NCI-H460 (cell line): ENCODE measurements at regions not wholly inside any gene's neighbourhood (a gene's known extent, or its start where the extent isn't known, plus 50 kb on each side); places are given as distances from the start of the nearest gene placed in this dataset.
"Not testable (repeated sequence)": the region's sequence is repeated elsewhere in the genome, so short reads cannot be mapped to it uniquely, and the experiment has no call there.

Experiments used
- DNase-seq: peaks from one replicate; pipeline ENCODE4 v3.0.0-alpha.2; 2016; ENCODE audit warnings: low read depth; ENCODE audit errors: extremely low read depth

- DNase-seq, result not testable (repeated sequence)
Observed at GRCh38 chr6:26795474-26796307, 136.1 kb upstream of the ZNF322 start.

DNA sequence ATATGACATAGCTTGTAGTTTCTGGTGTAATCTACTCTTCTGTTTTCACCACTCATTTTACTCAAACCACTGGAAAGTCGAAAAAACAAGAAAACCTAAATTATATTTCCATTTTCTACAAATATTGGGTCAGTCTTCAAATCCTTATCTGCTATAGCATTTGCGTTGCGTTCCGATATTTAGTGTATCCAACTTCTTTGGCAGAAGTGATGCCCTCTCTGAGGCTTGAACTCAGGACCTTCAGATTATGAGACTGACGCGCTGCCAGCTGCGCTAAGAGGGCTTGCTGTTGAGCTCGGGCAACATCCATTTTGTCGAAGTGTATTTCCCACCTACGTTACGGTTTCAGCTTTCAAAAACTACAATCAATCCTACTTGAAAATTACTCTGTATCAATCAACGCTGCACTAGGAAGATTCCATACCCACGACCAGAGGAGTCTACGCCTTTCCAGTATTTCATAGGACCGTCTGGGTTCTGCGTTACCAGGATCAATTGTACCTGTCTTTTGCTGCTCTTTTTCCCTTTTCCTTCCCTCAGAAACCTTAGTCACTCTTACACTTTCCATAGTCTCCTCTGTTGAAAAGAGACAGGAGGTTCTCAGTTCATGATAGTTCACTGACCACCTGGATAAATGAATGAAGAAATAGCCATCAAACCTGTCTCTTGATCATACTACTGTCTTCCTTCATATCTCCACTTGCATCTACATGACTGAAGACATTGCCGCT lies 140.5 kb upstream of the ZNF322 start:
- DNase-seq, result not testable (repeated sequence)

GRCh38 chr6:26803762-26804161 lies 144.2 kb upstream of the ZNF322 start:
- DNase-seq, result not testable (repeated sequence)

- not testable (repeated sequence) for DNase-seq
Observed at GRCh38 chr6:26811486-26812116, 152.1 kb upstream of the ZNF322 start.

DNA sequence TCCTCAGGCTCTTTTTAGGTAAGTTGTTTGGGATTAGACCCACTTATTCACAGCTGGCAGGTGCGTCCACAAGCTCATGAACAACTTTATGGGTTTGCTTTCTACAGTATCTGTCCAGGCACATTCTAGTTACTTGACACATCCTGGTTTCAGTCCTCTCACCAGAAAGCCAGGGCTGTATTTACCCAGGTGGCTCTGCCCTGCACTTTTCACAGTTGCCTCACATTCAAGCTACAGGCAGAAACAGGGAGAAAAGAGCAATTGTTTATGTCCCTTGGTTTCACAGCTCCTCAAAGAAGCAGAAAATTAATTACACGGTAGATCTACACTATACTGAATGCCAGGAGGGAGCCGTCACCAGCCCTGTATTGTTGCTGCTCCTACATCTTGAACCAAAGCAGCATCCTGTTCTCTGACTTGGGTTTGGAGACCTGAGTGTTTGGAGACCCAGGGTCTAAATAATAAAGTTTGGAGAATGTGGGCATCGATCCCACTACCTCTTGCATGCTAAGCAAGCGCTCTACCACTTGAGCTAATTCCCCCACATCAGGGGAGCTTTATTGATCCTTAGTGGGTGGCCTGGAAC lies 159.2 kb upstream of the ZNF322 start:
- not testable (repeated sequence) for DNase-seq

GRCh38 chr6:26827965-26828364 lies 168.4 kb upstream of the ZNF322 start:
- not testable (repeated sequence) for DNase-seq

- not testable (repeated sequence) for DNase-seq
Observed at GRCh38 chr6:26829480-26829879, 169.9 kb upstream of the ZNF322 start.

- DNase-seq, result not testable (repeated sequence)
Observed at GRCh38 chr6:26830992-26831391, 171.4 kb upstream of the ZNF322 start.

- not testable (repeated sequence) for DNase-seq
Observed at GRCh38 chr6:26835707-26836106, 176.2 kb upstream of the ZNF322 start.

DNA sequence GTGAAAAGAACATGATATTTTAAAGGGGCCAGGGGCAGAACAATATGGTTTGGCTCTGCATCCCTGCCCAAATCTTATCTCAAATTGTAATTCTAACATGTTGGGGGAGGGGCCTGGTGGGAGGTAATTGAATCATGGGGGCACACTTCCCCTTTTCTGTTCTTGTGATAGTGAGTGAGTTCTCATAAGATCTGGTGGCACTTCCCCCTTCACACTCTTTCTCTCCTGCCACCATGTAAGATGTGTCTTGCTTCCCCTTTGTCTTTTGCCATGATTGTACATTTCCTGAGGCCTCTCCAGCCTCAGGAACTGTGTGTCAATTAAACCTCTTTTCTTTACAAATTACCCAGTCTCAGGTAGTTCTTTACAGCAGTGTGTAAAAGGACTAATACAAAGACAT lies 177.1 kb upstream of the ZNF322 start:
- DNase-seq, result not testable (repeated sequence)

- not testable (repeated sequence) for DNase-seq
Observed at GRCh38 chr6:26844823-26845222, 185.3 kb upstream of the ZNF322 start.

GRCh38 chr6:26857289-26857688 lies 197.7 kb upstream of the ZNF322 start:
- DNase-seq, result not testable (repeated sequence)

DNA sequence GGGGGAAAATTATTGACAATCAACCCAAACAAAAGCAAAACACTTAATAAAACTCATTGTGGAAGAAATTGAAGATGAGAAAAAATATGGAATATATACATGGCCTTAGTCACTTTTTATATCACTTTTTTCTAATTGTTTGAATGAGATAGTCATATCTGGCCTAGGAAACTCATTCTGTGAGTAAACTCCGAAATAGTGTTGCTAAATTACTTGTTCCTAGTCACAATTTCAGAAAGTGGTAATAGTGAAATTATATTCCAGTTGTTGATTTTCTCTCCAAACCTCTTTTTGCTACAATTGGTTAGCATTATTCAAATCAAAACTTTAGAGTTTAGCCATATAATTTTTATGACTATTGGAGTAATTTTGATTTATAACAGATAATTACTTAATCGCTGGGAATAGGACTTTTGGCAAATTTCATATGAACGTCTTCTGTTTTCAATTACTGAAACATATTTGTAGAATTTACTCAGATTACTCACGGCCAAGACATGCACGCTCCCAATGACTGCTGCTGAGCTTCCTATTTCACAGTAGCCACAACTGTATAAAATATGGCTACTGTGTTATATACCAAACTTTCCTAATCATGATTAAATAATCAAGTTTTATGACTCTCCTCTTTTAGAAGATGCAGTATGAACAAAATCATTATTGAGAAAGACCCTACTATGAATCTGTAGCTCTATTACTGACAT lies 199.7 kb upstream of the ZNF322 start:
- not testable (repeated sequence) for DNase-seq

GRCh38 chr6:26859771-26860163 lies 200.2 kb upstream of the ZNF322 start:
- DNase-seq, result not testable (repeated sequence)

GRCh38 chr6:26861913-26862312 lies 202.4 kb upstream of the ZNF322 start:
- not testable (repeated sequence) for DNase-seq

- DNase-seq, result not testable (repeated sequence)
Observed at GRCh38 chr6:26863641-26864040, 204.1 kb upstream of the ZNF322 start.

DNA sequence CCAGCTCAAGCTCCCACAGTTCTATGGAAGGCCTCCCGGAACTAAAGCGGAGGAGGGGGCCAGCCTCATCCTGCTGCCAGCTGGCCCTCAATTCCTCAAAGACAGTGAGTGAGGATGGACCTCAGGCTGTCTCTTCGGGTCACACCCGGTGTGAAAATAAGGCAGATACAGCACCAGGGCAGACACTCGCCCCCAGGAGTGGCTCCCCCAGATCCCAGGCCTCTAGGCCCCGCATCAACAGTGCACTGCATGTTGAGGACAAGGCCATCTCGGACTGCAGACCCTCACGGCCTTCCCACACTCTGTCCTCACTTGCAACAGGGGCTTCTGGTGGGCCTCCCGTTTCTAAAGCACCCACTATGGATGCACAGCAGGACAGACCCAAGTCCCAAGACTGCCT lies 239.2 kb upstream of the ZNF322 start:
- not testable (repeated sequence) for DNase-seq

GRCh38 chr6:26924206-26924605 lies 264.7 kb upstream of the ZNF322 start:
- not testable (repeated sequence) for DNase-seq

DNA sequence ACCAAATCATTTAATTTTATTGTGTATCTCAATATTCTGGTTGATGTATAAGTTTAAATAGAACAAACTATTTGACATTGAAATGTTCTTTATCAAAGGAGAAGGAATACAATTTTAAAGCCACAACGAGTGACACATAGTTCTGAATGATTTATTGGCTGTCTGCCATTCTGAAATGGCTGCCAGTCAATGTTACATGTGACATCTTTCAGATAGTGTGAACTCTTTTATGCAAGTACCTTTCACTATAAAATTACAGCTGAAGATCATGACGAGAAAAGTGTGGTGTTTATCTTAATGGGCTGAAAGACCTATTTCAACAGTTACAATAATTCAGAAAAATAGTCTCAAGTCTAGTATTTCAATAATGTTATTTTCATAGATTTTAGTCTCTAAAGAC lies 268.6 kb upstream of the ZNF322 start:
- not testable (repeated sequence) for DNase-seq

GRCh38 chr6:26937258-26937657 lies 277.7 kb upstream of the ZNF322 start:
- not testable (repeated sequence) for DNase-seq
